D721Med (cell line): ENCODE measurements at regions not wholly inside any gene's neighbourhood (a gene's known extent, or its start where the extent isn't known, plus 50 kb on each side); places are given as distances from the start of the nearest gene placed in this dataset.
A peak's percentile ranks its signal among the peaks of the same experiment; 100 is the strongest.

ENCODE experiments used
- DNase-seq: peaks from one replicate; pipeline ENCODE4 v3.0.0; 2011; ENCODE audit warnings: low spot score; ENCODE audit not compliant: insufficient read length
- FAIRE-seq: peaks from 2 replicates; lab custom pipeline; 2011; peaks lifted over from hg19 to GRCh38; lab: Jason Lieb, UNC
- TF ChIP-seq, protein P1 (sequence below): IDR thresholded peaks from 2 replicates; pipeline ENCODE4 v1.5.1; 2012; ENCODE audit warnings: mild to moderate bottlenecking, control low read depth; ENCODE audit not compliant: insufficient read depth; ENCODE audit errors: missing control alignments

DNA sequence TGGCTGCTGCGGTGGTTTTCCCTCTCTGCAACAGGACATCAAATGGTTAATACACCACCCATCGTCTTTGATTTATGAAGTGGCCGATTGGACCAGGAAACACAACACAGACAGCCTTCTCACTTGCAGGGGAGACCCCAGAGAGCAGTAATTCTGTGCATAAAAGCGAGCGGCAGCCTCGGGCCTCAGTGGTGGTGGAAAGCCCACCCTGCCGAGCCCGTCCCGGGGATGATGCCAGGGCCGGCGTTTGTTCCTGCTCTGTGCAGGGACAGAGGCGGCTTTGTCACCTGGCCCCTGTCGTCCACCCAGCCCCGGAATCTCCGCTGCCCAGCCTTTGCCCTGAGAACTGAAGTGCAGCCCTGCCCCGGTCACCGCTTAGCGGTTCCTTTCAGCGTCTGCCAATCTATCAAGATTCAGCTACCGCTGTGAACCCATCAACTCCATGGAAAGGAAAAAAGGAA lies 184.4 kb downstream of the TSHZ3 start:
- DNase-seq (no peak), FAIRE-seq (no peak)
- TF ChIP-seq, protein P1, sequence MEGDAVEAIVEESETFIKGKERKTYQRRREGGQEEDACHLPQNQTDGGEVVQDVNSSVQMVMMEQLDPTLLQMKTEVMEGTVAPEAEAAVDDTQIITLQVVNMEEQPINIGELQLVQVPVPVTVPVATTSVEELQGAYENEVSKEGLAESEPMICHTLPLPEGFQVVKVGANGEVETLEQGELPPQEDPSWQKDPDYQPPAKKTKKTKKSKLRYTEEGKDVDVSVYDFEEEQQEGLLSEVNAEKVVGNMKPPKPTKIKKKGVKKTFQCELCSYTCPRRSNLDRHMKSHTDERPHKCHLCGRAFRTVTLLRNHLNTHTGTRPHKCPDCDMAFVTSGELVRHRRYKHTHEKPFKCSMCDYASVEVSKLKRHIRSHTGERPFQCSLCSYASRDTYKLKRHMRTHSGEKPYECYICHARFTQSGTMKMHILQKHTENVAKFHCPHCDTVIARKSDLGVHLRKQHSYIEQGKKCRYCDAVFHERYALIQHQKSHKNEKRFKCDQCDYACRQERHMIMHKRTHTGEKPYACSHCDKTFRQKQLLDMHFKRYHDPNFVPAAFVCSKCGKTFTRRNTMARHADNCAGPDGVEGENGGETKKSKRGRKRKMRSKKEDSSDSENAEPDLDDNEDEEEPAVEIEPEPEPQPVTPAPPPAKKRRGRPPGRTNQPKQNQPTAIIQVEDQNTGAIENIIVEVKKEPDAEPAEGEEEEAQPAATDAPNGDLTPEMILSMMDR = no peak

DNA sequence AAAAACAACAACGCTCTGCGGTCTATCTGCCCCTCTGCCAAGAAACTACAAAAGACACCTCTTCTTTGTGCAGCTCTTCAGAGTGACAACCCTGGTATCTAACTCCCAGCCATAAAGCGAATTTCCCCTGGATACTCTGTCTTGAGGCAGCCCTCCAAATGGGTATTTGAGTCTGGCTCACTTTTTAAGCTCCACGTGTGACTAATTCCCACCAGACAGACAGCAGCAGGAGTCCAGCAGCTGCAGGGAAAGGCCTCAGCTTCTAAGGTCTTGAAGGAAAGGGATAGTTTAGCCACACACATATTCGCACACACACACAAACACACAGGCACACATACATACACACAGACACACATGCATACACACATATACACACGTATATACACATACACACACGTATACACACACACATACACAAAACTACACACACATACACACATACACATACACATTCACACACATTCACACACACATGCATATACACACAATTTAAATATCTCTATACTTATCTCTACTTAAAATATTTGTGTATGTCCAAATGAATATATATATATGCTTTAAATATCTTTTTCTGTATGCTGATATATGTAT lies 188.8 kb downstream of the TSHZ3 start:
- DNase-seq (no peak), FAIRE-seq (no peak)
- TF ChIP-seq, protein P1 = no peak

DNA sequence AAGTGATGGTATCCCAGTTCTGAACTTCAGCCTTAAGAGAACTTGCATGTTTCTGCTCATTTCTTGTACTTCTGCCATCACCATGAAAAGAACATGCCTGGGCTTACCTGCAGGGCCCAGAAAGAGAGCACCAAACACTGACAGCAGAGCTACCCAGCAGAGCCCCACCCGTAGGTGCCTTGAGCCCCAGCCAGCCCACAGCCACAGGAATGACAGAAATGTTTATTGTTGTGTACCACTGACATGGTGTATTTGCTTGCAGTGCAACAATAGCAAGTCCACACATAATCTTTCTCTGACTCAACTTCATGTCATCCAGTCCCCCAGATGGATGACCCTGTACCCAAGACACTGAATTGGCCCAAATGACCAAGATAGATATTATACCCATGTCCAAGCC lies 195.2 kb downstream of the TSHZ3 start:
- TF ChIP-seq, protein P1 = no peak
- no peak for DNase-seq
- no peak for FAIRE-seq

DNA sequence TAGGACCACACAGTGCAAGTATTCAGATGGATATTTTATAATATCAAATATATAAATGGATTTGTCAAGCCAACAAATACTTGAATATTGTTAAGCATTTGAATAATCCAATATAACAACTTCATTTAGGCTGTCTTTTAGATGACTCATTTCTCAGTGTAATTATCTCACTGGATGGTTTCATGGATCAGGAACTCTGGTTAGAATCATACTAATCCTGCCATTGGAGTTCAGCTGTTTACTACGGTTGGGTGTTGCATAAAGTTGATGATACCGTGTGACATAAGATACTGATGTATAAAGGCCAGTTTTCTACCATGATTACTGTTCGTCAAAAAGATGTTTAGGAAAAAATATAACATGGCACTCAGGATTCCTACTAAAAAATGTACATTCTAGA lies 196.3 kb downstream of the TSHZ3 start:
- FAIRE-seq = no peak
- no peak for DNase-seq
- TF ChIP-seq, protein P1 = no peak

GRCh38 chr19:31149441-31149941 lies 199.7 kb downstream of the TSHZ3 start:
- DNase-seq = peak; percentile 40
- FAIRE-seq = no peak
- TF ChIP-seq, protein P1 = no peak

DNA sequence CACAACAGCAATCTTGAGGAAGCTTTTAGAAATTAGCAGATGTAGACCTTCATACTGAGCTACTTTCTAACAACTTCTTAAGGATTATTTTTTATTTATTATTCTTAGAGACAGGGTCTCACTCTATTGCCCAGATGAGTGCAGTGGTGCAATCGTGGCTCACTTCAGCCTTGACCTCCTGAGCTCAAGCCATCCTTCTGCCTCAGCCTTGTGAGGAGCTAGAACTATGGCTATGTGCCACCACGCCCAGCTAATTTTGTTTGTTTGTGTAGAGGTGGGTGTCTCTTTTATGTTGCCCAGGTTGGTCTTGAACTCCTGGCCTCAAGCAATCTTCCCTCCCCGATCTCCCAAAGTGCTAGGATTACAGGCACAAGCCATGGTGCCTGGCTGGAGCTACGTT lies 200.6 kb downstream of the TSHZ3 start:
- TF ChIP-seq, protein P1 = no peak
- DNase-seq = no peak
- no peak for FAIRE-seq

DNA sequence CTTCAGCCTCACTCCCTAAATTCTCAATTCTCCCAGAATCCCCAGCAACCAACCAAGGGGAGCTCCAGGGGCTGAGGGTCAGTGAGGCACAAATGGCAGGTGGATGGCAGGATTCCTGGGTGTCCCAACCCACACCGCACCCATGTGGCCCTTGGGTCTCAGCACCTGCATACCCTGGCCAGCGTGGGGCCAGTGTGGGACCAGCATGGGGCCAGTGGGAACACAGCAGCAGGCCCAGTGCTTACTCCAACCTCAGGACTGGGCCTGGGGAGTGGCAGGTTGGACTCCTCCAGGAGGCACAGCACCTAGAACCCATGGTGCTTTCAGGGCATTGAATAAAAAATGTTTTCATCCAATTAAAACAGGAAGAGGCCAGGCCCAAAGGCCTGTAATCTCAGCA lies 202.0 kb downstream of the TSHZ3 start:
- DNase-seq (no peak), FAIRE-seq (no peak)
- TF ChIP-seq, protein P1 = no peak
